Uterus (tissue), 2 donors: ENCODE measurements at regions not wholly inside any gene's neighbourhood (a gene's known extent, or its start where the extent isn't known, plus 50 kb on each side); places are given as distances from the start of the nearest gene placed in this dataset.

Experiments
- POLR2A ChIP-seq, 2 donors: fragments of 450-650 bp; IDR thresholded peaks; one replicate each; pipeline ENCODE4 v1.6.1; 2016; ENCODE audit warnings: antibody characterized with exemption in 2 of 2, mild to moderate bottlenecking in 1 of 2, moderate library complexity in 1 of 2
- TF ChIP-seq, protein P1 (sequence below), 4 experiments: fragments of 200-600 bp in 2 of 4; fragments of 450-650 bp in 2 of 4; sonication (generic) in 2 of 4; IDR thresholded peaks; one replicate each; pipeline ENCODE4 v1.5.1; 2016 to 2019; ENCODE audit warnings: antibody characterized with exemption in 4 of 4, mild to moderate bottlenecking in 2 of 4, moderate library complexity in 1 of 4

DNA sequence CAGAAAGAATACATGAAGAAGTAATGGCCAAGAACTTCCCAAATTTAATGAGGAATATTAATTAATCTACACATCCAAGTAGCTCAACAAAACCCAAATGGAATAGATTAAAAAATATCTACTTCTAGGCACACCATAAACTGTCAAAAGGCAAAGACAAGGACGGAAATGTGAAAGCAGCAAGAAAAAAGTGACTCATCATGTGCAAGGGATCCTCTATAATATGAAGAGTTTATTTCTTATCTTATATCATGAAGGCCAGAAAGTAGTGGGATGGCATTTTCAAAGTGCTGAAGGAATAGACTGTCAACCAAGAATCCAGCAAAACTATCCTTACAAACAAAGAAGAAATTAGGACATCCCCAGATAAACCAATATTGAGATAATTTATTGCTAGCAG is 73.9 kb upstream of the PRICKLE2 start:
- TF ChIP-seq, protein P1, sequence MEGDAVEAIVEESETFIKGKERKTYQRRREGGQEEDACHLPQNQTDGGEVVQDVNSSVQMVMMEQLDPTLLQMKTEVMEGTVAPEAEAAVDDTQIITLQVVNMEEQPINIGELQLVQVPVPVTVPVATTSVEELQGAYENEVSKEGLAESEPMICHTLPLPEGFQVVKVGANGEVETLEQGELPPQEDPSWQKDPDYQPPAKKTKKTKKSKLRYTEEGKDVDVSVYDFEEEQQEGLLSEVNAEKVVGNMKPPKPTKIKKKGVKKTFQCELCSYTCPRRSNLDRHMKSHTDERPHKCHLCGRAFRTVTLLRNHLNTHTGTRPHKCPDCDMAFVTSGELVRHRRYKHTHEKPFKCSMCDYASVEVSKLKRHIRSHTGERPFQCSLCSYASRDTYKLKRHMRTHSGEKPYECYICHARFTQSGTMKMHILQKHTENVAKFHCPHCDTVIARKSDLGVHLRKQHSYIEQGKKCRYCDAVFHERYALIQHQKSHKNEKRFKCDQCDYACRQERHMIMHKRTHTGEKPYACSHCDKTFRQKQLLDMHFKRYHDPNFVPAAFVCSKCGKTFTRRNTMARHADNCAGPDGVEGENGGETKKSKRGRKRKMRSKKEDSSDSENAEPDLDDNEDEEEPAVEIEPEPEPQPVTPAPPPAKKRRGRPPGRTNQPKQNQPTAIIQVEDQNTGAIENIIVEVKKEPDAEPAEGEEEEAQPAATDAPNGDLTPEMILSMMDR (IDR thresholded peaks at IDR 0.05) = no peak
- TF ChIP-seq POLR2A (IDR thresholded peaks at IDR 0.05) = no peak
